Neuronal stem cell (in vitro differentiated cells): ENCODE measurements at regions not wholly inside any gene's neighbourhood (a gene's known extent, or its start where the extent isn't known, plus 50 kb on each side); places are given as distances from the start of the nearest gene placed in this dataset.

Source experiments
- DNase-seq: peaks from one replicate; pipeline ENCODE4 v3.0.0-alpha.2; 2013; ENCODE audit warnings: low spot score
- H2AFZ ChIP-seq: one replicate; pipeline ENCODE4 v1.6.1; 2013; ENCODE audit warnings: mild to moderate bottlenecking, low read length, inconsistent platforms
- H2AK5ac ChIP-seq: 2 replicates; pipeline ENCODE4 v1.6.1; 2013; ENCODE audit warnings: low read depth, mild to moderate bottlenecking, inconsistent platforms, low read length, moderate library complexity, mixed read lengths
- H2BK120ac ChIP-seq: 2 replicates; pipeline ENCODE4 v1.6.1; 2013; ENCODE audit warnings: low read depth, mild to moderate bottlenecking, inconsistent platforms, low read length, moderate library complexity, mixed read lengths
- H2BK12ac ChIP-seq: one replicate; pipeline ENCODE4 v1.6.1; 2013; ENCODE audit warnings: low read length, inconsistent platforms
- H2BK15ac ChIP-seq: 2 replicates; pipeline ENCODE4 v1.6.1; 2013; ENCODE audit warnings: mild to moderate bottlenecking, low read length, inconsistent platforms, mixed read lengths
- H2BK5ac ChIP-seq: one replicate; pipeline ENCODE4 v1.6.1; 2013; ENCODE audit warnings: inconsistent platforms, mild to moderate bottlenecking, low read length, moderate library complexity
- H3K14ac ChIP-seq: one replicate; pipeline ENCODE4 v1.6.1; 2013; ENCODE audit warnings: low read length, inconsistent platforms
- H3K18ac ChIP-seq: 2 replicates; pipeline ENCODE4 v1.6.1; 2013; ENCODE audit warnings: low read length, inconsistent platforms
- H3K23ac ChIP-seq: 2 replicates; pipeline ENCODE4 v1.6.1; 2013; ENCODE audit warnings: low read depth, mild to moderate bottlenecking, mixed read lengths, low read length, inconsistent platforms; ENCODE audit not compliant: poor library complexity
- H3K27ac ChIP-seq: replicated peaks from 3 replicates; pipeline ENCODE4 v1.5.1; 2013; ENCODE audit warnings: low read length, inconsistent platforms
- H3K27me3 ChIP-seq, 3 experiments: 2 replicates each; pipeline ENCODE4 v1.6.1; 2013; ENCODE audit warnings: low read length in 3 of 3, mild to moderate bottlenecking in 2 of 3, inconsistent platforms in 1 of 3, low read depth in 1 of 3, mixed read lengths in 1 of 3, moderate library complexity in 1 of 3; ENCODE audit not compliant: control insufficient read depth in 3 of 3, insufficient read depth in 3 of 3
- H3K36me3 ChIP-seq, 2 donors: replicated peaks in 1 of 2; 2 replicates each; pipeline ENCODE4 v1.6.1; 2013; ENCODE audit warnings: low read length in 2 of 2; ENCODE audit not compliant: control insufficient read depth in 2 of 2, insufficient read depth in 2 of 2
- H3K4ac ChIP-seq: 2 replicates; pipeline ENCODE4 v1.6.1; 2013; ENCODE audit warnings: inconsistent platforms, mild to moderate bottlenecking, low read length, moderate library complexity
- H3K4me1 ChIP-seq, 2 donors: 1 replicate in 1 of 2; 2 replicates in 1 of 2; pipeline ENCODE4 v1.6.1; 2013; ENCODE audit warnings: low read length in 2 of 2, low read depth in 1 of 2; ENCODE audit not compliant: control insufficient read depth in 2 of 2, insufficient read depth in 1 of 2
- H3K4me2 ChIP-seq: one replicate; pipeline ENCODE4 v1.6.1; 2013; ENCODE audit warnings: mild to moderate bottlenecking, low read length, inconsistent platforms; ENCODE audit not compliant: insufficient read depth, poor library complexity, severe bottlenecking
- H3K4me3 ChIP-seq, 2 donors: 2 replicates each; pipeline ENCODE4 v1.5.1; 2013; ENCODE audit warnings: low read length in 2 of 2, mild to moderate bottlenecking in 2 of 2, inconsistent platforms in 1 of 2, moderate library complexity in 1 of 2
- H3K79me1 ChIP-seq: one replicate; pipeline ENCODE4 v1.6.1; 2013; ENCODE audit warnings: low read depth, mild to moderate bottlenecking, inconsistent platforms, low read length, moderate library complexity
- H3K9ac ChIP-seq: one replicate; pipeline ENCODE4 v1.6.1; 2013; ENCODE audit warnings: mild to moderate bottlenecking, low read depth, low read length, inconsistent platforms; ENCODE audit not compliant: poor library complexity
- H3K9me3 ChIP-seq, 2 donors: replicated peaks in 1 of 2; 2 replicates each; pipeline versions ENCODE3 to v1.6.1; 2013; ENCODE audit warnings: low read length in 2 of 2, mild to moderate bottlenecking in 2 of 2, inconsistent platforms in 1 of 2, low read depth in 1 of 2, mixed read lengths in 1 of 2, moderate library complexity in 1 of 2; ENCODE audit not compliant: control insufficient read depth in 2 of 2, insufficient read depth in 1 of 2
- H4K8ac ChIP-seq: one replicate; pipeline ENCODE4 v1.6.1; 2013; ENCODE audit warnings: low read depth, mild to moderate bottlenecking, inconsistent platforms, low read length, moderate library complexity
- H4K91ac ChIP-seq: one replicate; pipeline ENCODE4 v1.6.1; 2013; ENCODE audit warnings: low read length, low read depth, mild to moderate bottlenecking, inconsistent platforms; ENCODE audit not compliant: poor library complexity
- WGBS, 2 donors: extraction: QIAGEN DNeasy Blood & Tissue Kit; methylation state at CpG; one replicate each; pipeline ENCODE4 v1.1.7; 2013; ENCODE audit warnings: missing lambda C conversion rate in 2 of 2, mixed read lengths in 1 of 2; ENCODE audit not compliant: insufficient read length in 2 of 2, insufficient replicate concordance in 1 of 2; ENCODE audit errors: extremely low coverage in 2 of 2; 5-methylcytosine and 5-hydroxymethylcytosine counted together

DNA sequence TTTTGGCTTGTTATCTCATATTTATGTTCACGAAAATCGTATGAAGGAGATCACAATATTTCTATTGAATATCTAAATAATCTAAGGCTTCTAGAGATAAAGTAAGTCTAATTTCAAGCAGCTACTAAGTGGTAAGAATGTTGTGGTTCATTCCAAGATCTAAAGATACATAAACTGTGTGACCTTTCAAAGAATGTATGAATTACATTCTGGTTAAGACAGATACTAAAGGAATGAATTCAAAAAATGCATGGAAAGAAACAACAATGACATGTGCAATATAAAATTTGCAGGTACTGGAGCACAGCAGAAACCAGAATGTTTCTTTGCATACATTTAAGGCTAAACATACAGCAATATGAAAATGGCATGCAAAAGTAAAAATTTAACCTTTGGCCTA lies 1214.6 kb downstream of the CDH8 start:
- Histone ChIP-seq H3K27ac (no peak overlapping the region), H3K79me1 (no peaks in the 10 kb centered on the region), H4K91ac (no peak overlapping the region), H3K4me2 (no peak overlapping the region), H4K8ac (no peak overlapping the region), H2BK12ac (no peak overlapping the region), H3K18ac (no peak overlapping the region), H3K23ac (no peak overlapping the region), H2AFZ (no peak overlapping the region), H3K36me3 (no peaks in the 10 kb centered on the region), H3K9me3 (no peaks in the 10 kb centered on the region), H2BK120ac (no peak overlapping the region), H3K14ac (no peak overlapping the region), H3K9ac (no peak overlapping the region), H3K4ac (no peak overlapping the region), H2BK15ac (no peak overlapping the region), H2AK5ac (no peak overlapping the region), H2BK5ac (no peak overlapping the region), H3K4me3 (no peak overlapping the region), H3K27me3 (no peaks in the 10 kb centered on the region), H3K4me1 (no peaks in the 10 kb centered on the region)
- WGBS, 2 donors = no CpG with 5 or more reads among the region's 2 CpGs
- DNase-seq = no peak

DNA sequence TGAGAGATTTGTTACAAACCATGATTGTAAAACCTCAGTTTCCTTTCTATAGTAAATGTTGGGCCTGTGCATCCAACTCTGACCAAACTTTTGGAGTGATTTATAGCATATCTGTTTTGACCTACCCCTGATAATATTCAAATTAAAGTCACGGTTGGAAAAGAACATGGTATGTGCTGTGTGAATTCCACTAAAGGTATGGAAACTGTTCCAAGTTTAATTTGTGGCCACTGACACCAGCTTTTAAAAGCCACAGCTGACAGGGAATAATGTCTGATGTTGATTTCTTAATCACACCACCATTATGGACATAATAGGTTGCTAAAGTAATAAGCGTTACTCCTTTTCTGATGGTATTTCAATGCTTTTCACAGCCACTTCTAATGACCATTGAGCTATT lies 1215.9 kb downstream of the CDH8 start:
- no peak overlapping the region for H2BK15ac ChIP-seq
- no peak overlapping the region for H2AFZ ChIP-seq
- no peaks in the 10 kb centered on the region for H3K27me3 ChIP-seq
- H3K9me3 ChIP-seq = no peaks in the 10 kb centered on the region
- H4K91ac ChIP-seq = no peak overlapping the region
- DNase-seq = no peak
- no peak overlapping the region for H2BK5ac ChIP-seq
- H3K4me1 ChIP-seq = no peaks in the 10 kb centered on the region
- H3K27ac ChIP-seq = no peak overlapping the region
- no peak overlapping the region for H3K4ac ChIP-seq
- H3K14ac ChIP-seq = no peak overlapping the region
- no peak overlapping the region for H2BK120ac ChIP-seq
- no peak overlapping the region for H2BK12ac ChIP-seq
- H3K23ac ChIP-seq = no peak overlapping the region
- H3K79me1 ChIP-seq = no peaks in the 10 kb centered on the region
- no peak overlapping the region for H2AK5ac ChIP-seq
- WGBS, 2 donors = no CpG with 5 or more reads among the region's 2 CpGs
- H3K4me2 ChIP-seq = no peak overlapping the region
- H3K9ac ChIP-seq = no peak overlapping the region
- no peak overlapping the region for H4K8ac ChIP-seq
- no peak overlapping the region for H3K18ac ChIP-seq
- H3K4me3 ChIP-seq = no peak overlapping the region
- no peaks in the 10 kb centered on the region for H3K36me3 ChIP-seq

DNA sequence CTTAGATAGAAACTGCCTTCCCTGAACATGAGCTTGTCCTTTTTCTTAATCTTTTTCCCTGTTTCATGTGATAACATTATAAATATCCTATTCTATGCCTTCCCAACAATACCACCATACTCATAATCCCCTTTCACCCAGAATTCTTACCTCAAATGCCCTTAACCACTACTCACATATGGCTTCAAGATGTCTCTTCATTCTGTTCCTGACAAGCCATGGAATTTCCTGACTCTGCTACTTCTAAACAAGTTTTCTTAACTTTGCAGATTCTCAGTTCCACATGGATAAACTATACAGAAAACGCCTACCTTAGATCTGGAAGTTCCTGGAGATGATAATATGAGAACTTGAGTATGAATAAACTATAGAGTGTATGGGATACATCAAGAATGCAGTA lies 1217.8 kb downstream of the CDH8 start:
- Histone ChIP-seq H4K8ac (no peak overlapping the region), H3K14ac (no peak overlapping the region), H4K91ac (no peak overlapping the region), H3K4ac (no peak overlapping the region), H2AK5ac (no peak overlapping the region), H3K36me3 (no peaks in the 10 kb centered on the region), H2BK15ac (no peak overlapping the region), H3K27ac (no peak overlapping the region), H3K9ac (no peak overlapping the region), H3K4me3 (no peak overlapping the region), H3K4me1 (no peaks in the 10 kb centered on the region), H3K27me3 (no peaks in the 10 kb centered on the region), H2AFZ (no peak overlapping the region), H2BK12ac (no peak overlapping the region), H2BK120ac (no peak overlapping the region), H3K18ac (no peak overlapping the region), H3K23ac (no peak overlapping the region), H3K79me1 (no peaks in the 10 kb centered on the region), H3K9me3 (no peaks in the 10 kb centered on the region), H2BK5ac (no peak overlapping the region), H3K4me2 (no peak overlapping the region)
- no CpG with 5 or more reads among the region's 1 CpG for WGBS, 2 donors
- no peak for DNase-seq

DNA sequence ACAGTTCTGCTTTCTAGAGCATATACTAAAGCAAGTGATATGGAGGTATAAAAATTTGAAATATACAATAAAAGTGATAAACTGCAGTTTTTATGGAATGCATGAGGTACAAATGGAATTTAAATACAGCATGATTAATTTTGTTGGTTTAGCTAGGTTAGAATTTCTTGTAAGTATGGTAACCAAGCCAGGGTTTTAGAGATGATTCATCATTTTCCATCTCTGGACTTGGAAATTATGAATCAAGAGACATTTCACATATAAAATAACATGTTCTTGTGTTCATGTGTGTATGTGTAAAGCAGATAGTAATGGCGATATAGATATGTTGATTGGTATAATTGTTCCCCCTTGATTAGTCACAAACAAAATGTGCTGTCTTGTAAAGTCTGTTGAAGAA lies 1219.8 kb downstream of the CDH8 start:
- H3K4me2 ChIP-seq = no peak overlapping the region
- no peak overlapping the region for H3K4me3 ChIP-seq
- no CpG with 5 or more reads among the region's 1 CpG for WGBS, 2 donors

More for the DNA sequence above, 1219.8 kb downstream of the CDH8 start:
- Histone ChIP-seq H4K91ac (no peak overlapping the region), H3K36me3 (no peaks in the 10 kb centered on the region), H3K9me3 (no peaks in the 10 kb centered on the region), H2BK120ac (no peak overlapping the region), H3K9ac (no peak overlapping the region), H3K27ac (no peak overlapping the region), H3K27me3 (no peaks in the 10 kb centered on the region), H3K4ac (no peak overlapping the region), H4K8ac (no peak overlapping the region), H3K23ac (no peak overlapping the region), H2AK5ac (no peak overlapping the region), H3K18ac (no peak overlapping the region), H3K4me1 (no peaks in the 10 kb centered on the region), H2BK15ac (no peak overlapping the region), H2BK5ac (no peak overlapping the region), H3K14ac (no peak overlapping the region), H3K79me1 (no peaks in the 10 kb centered on the region), H2BK12ac (no peak overlapping the region), H2AFZ (no peak overlapping the region)
- no peak for DNase-seq
